GM12891 (cell line): ENCODE measurements at regions not wholly inside any gene's neighbourhood (a gene's known extent, or its start where the extent isn't known, plus 50 kb on each side); places are given as distances from the start of the nearest gene placed in this dataset.

Experiments
- DNase-seq: peaks from one replicate; pipeline ENCODE4 v3.0.0; 2011; ENCODE audit warnings: low spot score; ENCODE audit not compliant: insufficient read length
- FAIRE-seq: peaks from 2 replicates; lab custom pipeline; 2011; peaks lifted over from hg19 to GRCh38; lab: Jason Lieb, UNC
- PAX5 ChIP-seq: IDR thresholded peaks from 2 replicates; pipeline ENCODE4 v1.6.1; 2011; ENCODE audit warnings: low read length, moderate library complexity, mild to moderate bottlenecking; ENCODE audit not compliant: insufficient read depth, severe bottlenecking
- POLR2A ChIP-seq: IDR thresholded peaks from 2 replicates; pipeline ENCODE4 v1.6.1; 2011; ENCODE audit warnings: low read depth, low read length, control low read depth
- POLR2AphosphoS5 ChIP-seq: IDR thresholded peaks from 2 replicates; pipeline ENCODE4 v1.6.1; 2011; ENCODE audit warnings: low read depth, low read length, control low read depth
- POU2F2 ChIP-seq: IDR thresholded peaks from 2 replicates; pipeline ENCODE4 v1.6.1; 2011; ENCODE audit warnings: low read depth, mild to moderate bottlenecking, control low read depth, low read length, moderate library complexity
- SPI1 ChIP-seq: IDR thresholded peaks from 2 replicates; pipeline ENCODE4 v1.6.1; 2011; ENCODE audit warnings: low read depth, low read length, control low read depth
- TAF1 ChIP-seq: IDR thresholded peaks from 2 replicates; pipeline ENCODE4 v1.6.1; 2011; ENCODE audit warnings: low read depth, low read length, control low read depth

DNA sequence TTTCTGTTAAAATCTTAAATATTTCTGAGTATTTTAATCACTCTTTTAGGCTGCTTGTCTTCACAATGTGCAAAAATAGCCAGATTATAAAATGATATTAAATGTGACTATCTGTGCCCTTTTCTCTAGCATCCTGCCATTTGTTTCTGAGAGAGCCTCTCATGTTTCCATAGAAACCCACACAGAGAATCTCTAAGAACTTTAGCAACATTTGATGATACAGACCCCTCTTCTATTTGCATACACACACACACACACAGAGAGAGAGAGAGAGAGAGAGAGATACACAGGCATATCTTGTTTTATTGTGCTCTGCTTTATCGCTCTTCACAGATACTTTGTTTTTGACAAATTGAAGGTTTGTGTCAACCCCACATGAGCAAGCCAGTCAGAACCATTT is 134.5 kb upstream of the DDX18 start:
- no peak for FAIRE-seq
- no peak for DNase-seq
- TF ChIP-seq POU2F2 (no peak), PAX5 (no peak), POLR2AphosphoS5 (no peak), TAF1 (no peak), SPI1 (no peak), POLR2A (no peak)

GRCh38 chr2:117684919-117685318 is 129.6 kb upstream of the DDX18 start:
- TF ChIP-seq PAX5 (no peak), POU2F2 (no peak), POLR2A (no peak), POLR2AphosphoS5 (no peak), SPI1 (no peak), TAF1 (no peak)
- FAIRE-seq (no peak), DNase-seq (no peak)

- FAIRE-seq: no peak
- DNase-seq: peak; percentile 6
- TF ChIP-seq POLR2AphosphoS5: no peak
- TF ChIP-seq POLR2A: no peak
- no peak for TF ChIP-seq TAF1
- TF ChIP-seq POU2F2: peak; percentile 82
- TF ChIP-seq PAX5: no peak
- peak; percentile 75 for TF ChIP-seq SPI1
Measured at GRCh38 chr2:117686699-117687098, 127.8 kb upstream of the DDX18 start.

DNA sequence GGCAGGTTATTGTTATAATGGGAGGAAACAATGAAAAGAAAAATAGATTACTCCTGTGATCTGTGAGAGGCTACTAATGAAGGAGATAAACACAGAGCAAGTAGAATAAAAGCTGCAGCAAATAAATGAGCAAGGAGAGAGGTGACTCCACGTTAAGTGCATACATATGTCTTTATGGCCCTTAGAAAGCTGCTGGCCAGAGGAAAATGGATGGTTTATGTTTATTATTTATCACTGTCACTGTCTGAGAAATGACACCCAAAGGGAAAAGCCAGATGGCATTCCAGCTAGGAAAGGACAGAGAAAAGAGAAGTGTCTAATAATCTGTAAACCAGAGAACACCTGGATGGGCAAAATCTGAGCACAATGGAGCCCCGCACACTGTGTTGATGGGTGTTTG is 122.9 kb upstream of the DDX18 start:
- no peak for DNase-seq
- FAIRE-seq: no peak
- TF ChIP-seq POLR2AphosphoS5: no peak
- TF ChIP-seq SPI1: no peak
- TF ChIP-seq TAF1: no peak
- TF ChIP-seq PAX5: no peak
- no peak for TF ChIP-seq POU2F2

DNA sequence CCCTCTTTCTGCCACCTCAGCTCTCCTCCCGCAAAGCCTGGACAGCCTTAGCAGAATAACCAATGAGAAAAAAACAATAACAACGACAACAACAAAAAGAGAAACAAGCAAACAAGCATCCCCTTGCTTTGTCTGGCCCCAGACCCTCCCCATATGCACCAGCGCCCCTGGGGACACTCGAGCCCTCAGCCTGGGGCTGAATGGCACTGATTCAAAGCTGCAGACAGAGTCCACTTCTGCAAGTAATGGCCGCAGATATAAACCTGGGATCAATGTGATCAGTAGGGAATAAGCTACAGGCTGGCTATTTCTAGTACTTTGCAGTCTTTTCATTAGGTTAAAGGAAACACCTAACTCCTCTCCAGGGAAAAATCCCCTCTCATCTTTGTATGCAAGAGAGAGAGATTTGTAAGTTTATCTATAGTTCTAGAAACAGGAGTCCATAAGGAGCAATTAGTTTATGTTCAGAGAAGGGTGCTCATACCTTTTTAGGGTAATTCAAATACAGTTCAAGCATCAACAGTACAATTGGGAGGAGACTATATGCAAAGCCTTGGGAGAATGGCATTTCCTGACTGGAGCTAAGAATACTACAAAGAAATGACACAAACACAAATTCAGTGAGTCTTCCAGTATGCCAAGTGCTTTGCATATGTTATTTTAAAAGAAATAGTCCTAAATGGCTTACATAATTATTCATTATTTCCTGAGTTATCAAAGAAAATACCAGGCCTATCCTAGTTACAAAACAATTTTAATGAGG is 122.3 kb upstream of the DDX18 start:
- DNase-seq (no peak), FAIRE-seq (no peak)
- TF ChIP-seq TAF1 (no peak), POLR2A (no peak), POLR2AphosphoS5 (no peak), SPI1 (no peak), PAX5 (no peak), POU2F2 (no peak)

DNA sequence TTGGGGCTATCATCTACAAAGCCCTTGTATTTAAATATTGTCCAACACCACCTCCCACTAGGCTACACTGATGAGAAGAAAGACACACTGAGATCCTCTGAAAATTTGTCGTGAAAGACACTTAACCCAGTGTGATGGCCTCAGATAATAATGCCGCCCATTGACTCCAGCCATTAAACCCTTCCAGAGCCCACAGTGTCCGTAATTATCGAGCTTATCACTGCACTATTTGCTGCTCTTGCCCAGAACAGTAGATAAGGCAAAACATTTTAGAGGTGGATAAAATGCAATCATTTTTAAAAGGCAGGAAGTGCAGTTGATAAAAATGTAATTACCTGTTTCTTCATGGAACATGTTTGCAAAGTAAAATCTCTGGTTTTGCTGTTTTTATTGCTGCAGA is 121.3 kb upstream of the DDX18 start:
- no peak for TF ChIP-seq POLR2A
- no peak for TF ChIP-seq PAX5
- no peak for TF ChIP-seq POU2F2
- no peak for TF ChIP-seq TAF1
- TF ChIP-seq SPI1: no peak
- no peak for TF ChIP-seq POLR2AphosphoS5
- DNase-seq (no peak), FAIRE-seq (no peak)

DNA sequence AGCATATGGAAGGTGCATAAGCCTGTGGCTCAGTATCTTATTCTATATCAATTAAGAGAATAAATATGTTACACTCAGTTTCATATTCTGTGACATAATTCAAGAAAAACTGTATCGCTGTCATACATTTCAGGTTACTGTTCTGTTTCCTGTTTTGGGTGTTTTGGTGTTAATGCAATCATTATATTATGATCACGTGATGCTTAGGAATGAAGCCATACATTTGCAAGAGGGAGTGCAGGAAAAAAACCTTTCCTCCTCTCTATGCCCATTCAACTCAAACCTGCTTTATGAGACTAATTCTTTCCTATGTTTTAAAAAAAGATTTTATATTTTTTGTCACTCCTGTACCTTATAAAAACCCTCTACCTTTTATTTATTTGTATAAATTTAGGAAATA is 120.8 kb upstream of the DDX18 start:
- no peak for TF ChIP-seq POLR2A
- no peak for TF ChIP-seq TAF1
- no peak for DNase-seq
- FAIRE-seq: no peak

- no peak for TF ChIP-seq POLR2AphosphoS5
- TF ChIP-seq SPI1: no peak
- no peak for TF ChIP-seq PAX5
- no peak for TF ChIP-seq POU2F2
- TF ChIP-seq TAF1: no peak
- TF ChIP-seq POLR2A: no peak
- DNase-seq (no peak), FAIRE-seq (no peak)
Measured at GRCh38 chr2:117698287-117698686, 116.2 kb upstream of the DDX18 start.

DNA sequence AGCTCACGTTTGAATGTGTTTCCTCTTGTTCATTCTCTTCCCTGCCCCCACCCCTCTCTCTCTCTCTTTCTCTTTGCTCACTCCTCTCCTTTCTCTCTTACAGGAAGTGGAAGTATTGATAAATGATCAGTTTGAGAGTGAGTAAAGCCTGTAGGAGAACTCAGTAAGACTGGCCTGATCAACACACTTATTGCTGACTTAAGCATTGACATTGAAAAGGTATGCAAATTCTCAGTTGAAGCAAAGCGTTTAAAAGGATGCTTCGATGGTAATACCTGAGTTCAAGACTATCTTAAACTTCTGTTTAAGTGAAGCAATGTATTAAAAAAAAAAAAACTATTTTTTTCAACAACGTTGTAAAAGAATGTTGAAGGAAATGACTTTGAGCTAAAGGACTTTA is 115.7 kb upstream of the DDX18 start:
- TF ChIP-seq PAX5 (no peak), POLR2AphosphoS5 (no peak), POU2F2 (no peak), TAF1 (no peak), SPI1 (no peak), POLR2A (no peak)
- DNase-seq: no peak
- no peak for FAIRE-seq

- no peak for DNase-seq
Measured at GRCh38 chr2:117700471-117700870, 114.0 kb upstream of the DDX18 start.

More at GRCh38 chr2:117700471-117700870, 114.0 kb upstream of the DDX18 start:
- TF ChIP-seq PAX5: no peak
- TF ChIP-seq POU2F2: no peak
- TF ChIP-seq SPI1: no peak
- TF ChIP-seq POLR2AphosphoS5: no peak
- no peak for TF ChIP-seq TAF1
- no peak for TF ChIP-seq POLR2A
- no peak for FAIRE-seq
